AG04450 (cell line): ENCODE measurements at regions not wholly inside any gene's neighbourhood (a gene's known extent, or its start where the extent isn't known, plus 50 kb on each side); places are given as distances from the start of the nearest gene placed in this dataset.

Experiments
- CTCF ChIA-PET: fragments of 300-600, 350-600 bp; formaldehyde crosslinking; extraction: SDS; loops from one replicate; lab custom pipeline; 2022; ENCODE audit warnings: antibody characterized with exemption, inconsistent platforms; lab: Charles Lee
- POLR2A ChIA-PET: fragments of 350-600 bp; formaldehyde crosslinking; extraction: SDS; loops from one replicate; lab custom pipeline; 2021; ENCODE audit warnings: antibody characterized with exemption, inconsistent platforms; lab: Yijun Ruan, JAX
- DNase-seq: peaks from one replicate; pipeline ENCODE4 v3.0.0-alpha.2; 2011; ENCODE audit warnings: low read depth, low spot score
- H3K27ac ChIP-seq: one replicate; pipeline ENCODE4 v1.5.1; 2012; ENCODE audit warnings: low read depth, low read length, control low read depth
- H3K27me3 ChIP-seq: one replicate; pipeline ENCODE4 v1.6.0; 2012; ENCODE audit warnings: low read length; ENCODE audit not compliant: control insufficient read depth, insufficient read depth
- H3K4me3 ChIP-seq: 2 replicates; pipeline ENCODE4 v1.5.1; 2011; ENCODE audit warnings: mild to moderate bottlenecking, low read depth, low read length, control low read depth
- H3K9me3 ChIP-seq: 2 replicates; pipeline ENCODE4 v1.5.1; 2012; ENCODE audit warnings: low read length; ENCODE audit not compliant: control insufficient read depth, insufficient read depth
- TF ChIP-seq, protein P1 (sequence below): IDR thresholded peaks from 2 replicates; pipeline ENCODE4 v1.5.1; 2011; ENCODE audit warnings: low read depth, low read length, control low read depth, inconsistent platforms

DNA sequence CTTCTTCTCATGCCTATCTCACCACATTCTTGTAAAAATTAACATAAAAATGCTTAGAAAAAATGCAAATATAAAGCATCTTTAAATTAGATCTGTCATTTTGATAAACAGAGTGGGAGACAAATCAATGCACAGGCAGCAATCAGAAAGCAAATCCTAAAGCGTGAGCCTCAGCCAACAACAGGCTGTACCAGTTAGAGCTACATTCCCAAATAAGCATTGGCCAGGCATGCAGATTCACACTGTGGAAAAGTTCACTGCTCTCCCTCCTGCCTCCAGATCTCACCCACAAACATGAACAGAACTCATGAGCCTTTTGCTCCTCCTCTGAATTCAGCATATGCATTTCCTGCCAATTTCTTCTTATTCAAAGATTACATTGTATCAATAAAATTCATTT is 115.2 kb upstream of the FAT3 start:
- no peak overlapping the region for H3K27ac ChIP-seq
- H3K4me3 ChIP-seq: no peak overlapping the region
- no peak for DNase-seq
- no peaks in the 10 kb centered on the region for H3K9me3 ChIP-seq
- CTCF ChIA-PET: no interaction called here
- POLR2A ChIA-PET: no interaction called here
- TF ChIP-seq, protein P1, sequence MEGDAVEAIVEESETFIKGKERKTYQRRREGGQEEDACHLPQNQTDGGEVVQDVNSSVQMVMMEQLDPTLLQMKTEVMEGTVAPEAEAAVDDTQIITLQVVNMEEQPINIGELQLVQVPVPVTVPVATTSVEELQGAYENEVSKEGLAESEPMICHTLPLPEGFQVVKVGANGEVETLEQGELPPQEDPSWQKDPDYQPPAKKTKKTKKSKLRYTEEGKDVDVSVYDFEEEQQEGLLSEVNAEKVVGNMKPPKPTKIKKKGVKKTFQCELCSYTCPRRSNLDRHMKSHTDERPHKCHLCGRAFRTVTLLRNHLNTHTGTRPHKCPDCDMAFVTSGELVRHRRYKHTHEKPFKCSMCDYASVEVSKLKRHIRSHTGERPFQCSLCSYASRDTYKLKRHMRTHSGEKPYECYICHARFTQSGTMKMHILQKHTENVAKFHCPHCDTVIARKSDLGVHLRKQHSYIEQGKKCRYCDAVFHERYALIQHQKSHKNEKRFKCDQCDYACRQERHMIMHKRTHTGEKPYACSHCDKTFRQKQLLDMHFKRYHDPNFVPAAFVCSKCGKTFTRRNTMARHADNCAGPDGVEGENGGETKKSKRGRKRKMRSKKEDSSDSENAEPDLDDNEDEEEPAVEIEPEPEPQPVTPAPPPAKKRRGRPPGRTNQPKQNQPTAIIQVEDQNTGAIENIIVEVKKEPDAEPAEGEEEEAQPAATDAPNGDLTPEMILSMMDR: no peak
- no peaks in the 10 kb centered on the region for H3K27me3 ChIP-seq

DNA sequence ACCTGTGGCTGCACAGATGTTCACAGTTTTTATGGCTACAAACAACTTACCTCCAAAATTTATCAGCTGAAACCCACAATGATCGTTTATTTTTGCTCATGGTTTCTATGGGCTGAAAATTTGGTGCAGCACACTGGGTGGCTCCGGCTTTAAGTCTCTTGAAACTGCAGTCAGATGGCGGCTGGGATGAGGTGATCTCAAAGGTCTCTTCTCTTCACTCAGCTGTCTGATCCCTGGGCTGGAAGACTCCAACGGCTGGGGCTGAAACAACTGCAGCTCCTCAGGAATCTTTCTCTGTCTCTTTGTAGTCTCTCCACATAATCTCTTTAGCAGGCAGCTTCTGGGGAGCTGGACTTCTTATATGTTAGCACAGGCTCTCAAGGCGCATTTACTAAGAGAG is 117.3 kb upstream of the FAT3 start:
- Histone ChIP-seq H3K4me3 (no peak overlapping the region), H3K9me3 (no peaks in the 10 kb centered on the region), H3K27ac (no peak overlapping the region), H3K27me3 (no peaks in the 10 kb centered on the region)
- ChIA-PET CTCF (no interaction called here), POLR2A (no interaction called here)
- TF ChIP-seq, protein P1: no peak
- DNase-seq: no peak

DNA sequence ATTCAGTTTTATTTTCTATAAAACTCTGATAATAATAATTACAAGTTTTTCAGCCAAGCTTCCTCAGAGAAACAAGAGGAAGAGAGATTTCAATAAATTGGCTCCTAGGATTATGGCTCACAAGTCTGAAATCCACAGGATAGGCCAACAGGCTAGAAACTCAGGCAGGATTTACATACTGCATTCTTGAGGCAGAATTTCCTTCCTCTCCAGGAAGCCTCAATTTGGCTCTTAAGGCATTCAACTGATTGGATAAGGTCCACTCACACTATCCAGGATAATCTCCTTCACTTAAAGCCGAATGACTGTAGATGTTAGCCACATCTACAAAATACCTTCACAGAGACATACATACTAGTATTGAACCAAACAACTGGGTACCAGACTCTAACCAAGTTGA is 120.3 kb upstream of the FAT3 start:
- POLR2A ChIA-PET: no interaction called here
- TF ChIP-seq, protein P1: no peak
- no peaks in the 10 kb centered on the region for H3K9me3 ChIP-seq
- H3K27ac ChIP-seq: no peak overlapping the region
- DNase-seq: no peak
- CTCF ChIA-PET: no interaction called here
- no peaks in the 10 kb centered on the region for H3K27me3 ChIP-seq
- no peak overlapping the region for H3K4me3 ChIP-seq

DNA sequence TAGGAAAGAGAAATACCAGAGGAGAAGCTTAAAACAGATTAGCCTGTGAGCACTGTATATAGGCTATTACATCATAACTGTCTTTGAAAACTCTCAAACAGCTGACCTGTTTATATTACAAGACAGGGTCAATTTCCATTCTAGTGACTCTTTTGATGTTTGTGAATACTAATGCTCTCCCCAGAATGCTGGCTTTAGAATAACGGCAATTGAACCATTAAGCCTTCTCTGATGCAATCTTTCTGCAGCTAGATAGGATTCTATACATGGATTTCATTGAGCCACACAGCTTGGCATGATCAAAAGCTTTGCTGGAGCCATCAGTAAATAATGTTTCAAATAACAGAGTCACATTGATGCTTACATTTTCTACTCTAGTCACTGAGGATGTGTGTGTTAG is 122.7 kb upstream of the FAT3 start:
- no peaks in the 10 kb centered on the region for H3K27me3 ChIP-seq
- no peak overlapping the region for H3K27ac ChIP-seq
- no peak overlapping the region for H3K4me3 ChIP-seq
- CTCF ChIA-PET: no interaction called here
- DNase-seq: no peak
- H3K9me3 ChIP-seq: no peaks in the 10 kb centered on the region
- POLR2A ChIA-PET: no interaction called here
- TF ChIP-seq, protein P1: no peak

DNA sequence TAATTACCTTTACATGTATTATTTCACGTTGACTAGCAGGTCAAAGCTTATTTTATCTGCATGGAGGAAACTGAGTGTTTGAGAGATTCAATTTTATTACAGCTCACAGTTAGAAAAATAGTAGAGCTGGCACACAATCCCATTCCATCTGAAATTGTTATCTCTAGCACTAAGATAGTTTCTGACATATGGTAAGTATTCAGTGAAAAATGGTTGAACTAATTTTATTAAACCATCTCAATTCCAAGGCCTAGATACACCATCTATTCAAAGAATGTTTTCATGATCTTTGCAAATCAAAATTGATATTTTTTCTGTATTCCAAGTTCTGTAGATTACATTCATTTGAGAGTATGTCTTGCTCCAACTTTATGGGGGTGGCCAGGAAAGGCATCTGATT is 125.4 kb upstream of the FAT3 start:
- Histone ChIP-seq H3K4me3 (no peak overlapping the region), H3K9me3 (no peaks in the 10 kb centered on the region), H3K27me3 (no peaks in the 10 kb centered on the region), H3K27ac (no peak overlapping the region)
- no peak for DNase-seq
- TF ChIP-seq, protein P1: no peak
- ChIA-PET POLR2A (no interaction called here), CTCF (no interaction called here)
